Neural progenitor cell (in vitro differentiated cells): ENCODE measurements at regions not wholly inside any gene's neighbourhood (a gene's known extent, or its start where the extent isn't known, plus 50 kb on each side); places are given as distances from the start of the nearest gene placed in this dataset.

Experiments used
- CTCF ChIP-seq: fragments of 200-600 bp; sonication (generic); IDR thresholded peaks from 2 replicates; pipeline ENCODE4 v1.5.1; 2017; ENCODE audit warnings: antibody characterized with exemption, mild to moderate bottlenecking
- EZH2 ChIP-seq: fragments of 200-600 bp; sonication (generic); IDR thresholded peaks from 2 replicates; pipeline ENCODE4 v1.6.1; 2017; ENCODE audit warnings: antibody characterized with exemption, mild to moderate bottlenecking, moderate library complexity

GRCh38 chr15:38862099-38862498 is 297.5 kb upstream of the RASGRP1 start:
- TF ChIP-seq CTCF (no peak), EZH2 (no peak)
